HUES64 (cell line): ENCODE measurements at regions not wholly inside any gene's neighbourhood (a gene's known extent, or its start where the extent isn't known, plus 50 kb on each side); places are given as distances from the start of the nearest gene placed in this dataset.

Experiments
- H3K27ac ChIP-seq: 2 replicates; pipeline ENCODE4 v1.7.0; 2013; ENCODE audit warnings: low read depth, low read length, inconsistent platforms
- H3K27me3 ChIP-seq: 2 replicates; pipeline ENCODE4 v1.6.1; 2013; ENCODE audit warnings: mild to moderate bottlenecking, low read length; ENCODE audit not compliant: insufficient read depth
- H3K36me3 ChIP-seq: 2 replicates; pipeline ENCODE4 v1.6.1; 2013; ENCODE audit warnings: mild to moderate bottlenecking, low read length; ENCODE audit not compliant: insufficient read depth
- H3K4me1 ChIP-seq: 2 replicates; pipeline ENCODE4 v1.6.1; 2013; ENCODE audit warnings: mild to moderate bottlenecking, low read length, moderate library complexity; ENCODE audit not compliant: insufficient read depth
- H3K4me3 ChIP-seq: 2 replicates; pipeline ENCODE4 v1.5.1; 2013; ENCODE audit warnings: mild to moderate bottlenecking, low read length, moderate library complexity
- H3K9ac ChIP-seq: 2 replicates; pipeline ENCODE4 v1.6.1; 2013; ENCODE audit warnings: mild to moderate bottlenecking, low read depth, low read length
- H3K9me3 ChIP-seq: 2 replicates; pipeline ENCODE4 v1.6.1; 2013; ENCODE audit warnings: low read depth, low read length; ENCODE audit not compliant: insufficient read depth
- WGBS: fragments of 150-250, 120-280 bp; methylation state at CpG from one replicate; pipeline ENCODE4 v1.1.7; 2013; ENCODE audit warnings: missing lambda C conversion rate; 5-methylcytosine and 5-hydroxymethylcytosine counted together

- whole genome bisulfite sequencing, result 95% methylated on average over 4 of the region's 4 CpGs
- Histone ChIP-seq H3K36me3 (no peaks in the 10 kb centered on the region), H3K4me1 (peaks cover 5% of the 10 kb centered on the region; the same call in 1 of the 2 replicates), H3K4me3 (no peak overlapping the region), H3K27ac (no peak overlapping the region), H3K9ac (no peak overlapping the region), H3K9me3 (no peaks in the 10 kb centered on the region), H3K27me3 (no peaks in the 10 kb centered on the region)
Measured at GRCh38 chr9:29659736-29660135, 2086.5 kb upstream of the C9orf72 start.

- Histone ChIP-seq H3K27me3 (no peaks in the 10 kb centered on the region), H3K4me3 (no peak overlapping the region), H3K9me3 (no peaks in the 10 kb centered on the region), H3K27ac (no peak overlapping the region), H3K9ac (no peak overlapping the region), H3K4me1 (no peaks in the 10 kb centered on the region), H3K36me3 (no peaks in the 10 kb centered on the region)
- 94% methylated on average over 1 of the region's 1 CpG for WGBS
Measured at GRCh38 chr9:29668732-29669131, 2095.5 kb upstream of the C9orf72 start.

- Histone ChIP-seq H3K9me3 (no peaks in the 10 kb centered on the region), H3K4me1 (no peaks in the 10 kb centered on the region), H3K27ac (no peak overlapping the region), H3K9ac (no peak overlapping the region), H3K27me3 (no peaks in the 10 kb centered on the region), H3K4me3 (no peak overlapping the region), H3K36me3 (no peaks in the 10 kb centered on the region)
- 90% methylated on average over 1 of the region's 1 CpG for WGBS
Measured at GRCh38 chr9:29669613-29670012, 2096.3 kb upstream of the C9orf72 start.

- no peaks in the 10 kb centered on the region for H3K36me3 ChIP-seq
- no peak overlapping the region for H3K27ac ChIP-seq
- no peaks in the 10 kb centered on the region for H3K9me3 ChIP-seq
- no peaks in the 10 kb centered on the region for H3K27me3 ChIP-seq
- H3K4me3 ChIP-seq, result no peak overlapping the region
- H3K4me1 ChIP-seq, result 0 out of 2 replicates have a peak, but pooled peaks cover 2% of the 10 kb centered on the region
- no peak overlapping the region for H3K9ac ChIP-seq
Measured at GRCh38 chr9:29685531-29685930, 2112.2 kb upstream of the C9orf72 start.

GRCh38 chr9:29691145-29691544 is 2117.9 kb upstream of the C9orf72 start:
- 0 out of 2 replicates have a peak, but pooled peaks cover 2% of the 10 kb centered on the region for H3K4me1 ChIP-seq
- 75% methylated on average over 1 of the region's 2 CpGs for WGBS
- no peak overlapping the region for H3K4me3 ChIP-seq
- H3K27me3 ChIP-seq, result no peaks in the 10 kb centered on the region
- no peak overlapping the region for H3K9ac ChIP-seq
- H3K36me3 ChIP-seq, result no peaks in the 10 kb centered on the region
- no peak overlapping the region for H3K27ac ChIP-seq
- H3K9me3 ChIP-seq, result no peaks in the 10 kb centered on the region

- Histone ChIP-seq H3K27ac (no peak overlapping the region), H3K27me3 (no peaks in the 10 kb centered on the region), H3K9ac (no peak overlapping the region), H3K4me3 (no peak overlapping the region), H3K9me3 (no peaks in the 10 kb centered on the region), H3K4me1 (no peaks in the 10 kb centered on the region), H3K36me3 (no peaks in the 10 kb centered on the region)
- WGBS, result 46% methylated on average over 7 of the region's 7 CpGs
Measured at GRCh38 chr9:29691758-29692407, 2118.6 kb upstream of the C9orf72 start.

GRCh38 chr9:29697011-29697410 is 2123.7 kb upstream of the C9orf72 start:
- Histone ChIP-seq H3K27me3 (no peaks in the 10 kb centered on the region), H3K9ac (no peak overlapping the region), H3K9me3 (no peaks in the 10 kb centered on the region), H3K4me1 (no peaks in the 10 kb centered on the region), H3K27ac (no peak overlapping the region), H3K36me3 (no peaks in the 10 kb centered on the region), H3K4me3 (no peak overlapping the region)
- no CpG with 5 or more reads among the region's 2 CpGs for WGBS

- H3K27ac ChIP-seq, result no peak overlapping the region
- H3K9ac ChIP-seq, result no peak overlapping the region
- H3K4me1 ChIP-seq, result no peaks in the 10 kb centered on the region
- 96% methylated on average over 1 of the region's 1 CpG for WGBS
- no peak overlapping the region for H3K4me3 ChIP-seq
- H3K27me3 ChIP-seq, result no peaks in the 10 kb centered on the region
- no peaks in the 10 kb centered on the region for H3K9me3 ChIP-seq
- no peaks in the 10 kb centered on the region for H3K36me3 ChIP-seq
Measured at GRCh38 chr9:29701559-29701958, 2128.3 kb upstream of the C9orf72 start.

GRCh38 chr9:29701971-29702370 is 2128.7 kb upstream of the C9orf72 start:
- H3K27ac ChIP-seq, result no peak overlapping the region
- no peaks in the 10 kb centered on the region for H3K4me1 ChIP-seq
- no peaks in the 10 kb centered on the region for H3K27me3 ChIP-seq
- no peak overlapping the region for H3K9ac ChIP-seq
- no peak overlapping the region for H3K4me3 ChIP-seq
- no peaks in the 10 kb centered on the region for H3K36me3 ChIP-seq
- no peaks in the 10 kb centered on the region for H3K9me3 ChIP-seq

GRCh38 chr9:29714860-29715259 is 2141.6 kb upstream of the C9orf72 start:
- no peak overlapping the region for H3K9ac ChIP-seq
- WGBS, result 67% methylated on average over 2 of the region's 2 CpGs
- H3K27ac ChIP-seq, result no peak overlapping the region
- H3K27me3 ChIP-seq, result no peaks in the 10 kb centered on the region
- no peaks in the 10 kb centered on the region for H3K9me3 ChIP-seq
- H3K4me3 ChIP-seq, result no peak overlapping the region
- H3K36me3 ChIP-seq, result no peaks in the 10 kb centered on the region
- H3K4me1 ChIP-seq, result peaks cover 8% of the 10 kb centered on the region; the same call in 1 of the 2 replicates

GRCh38 chr9:29717631-29718030 is 2144.3 kb upstream of the C9orf72 start:
- H3K27ac ChIP-seq, result no peak overlapping the region
- no peaks in the 10 kb centered on the region for H3K9me3 ChIP-seq
- H3K27me3 ChIP-seq, result no peaks in the 10 kb centered on the region
- H3K4me3 ChIP-seq, result no peak overlapping the region
- no peak overlapping the region for H3K9ac ChIP-seq
- no peaks in the 10 kb centered on the region for H3K36me3 ChIP-seq
- peaks cover 8% of the 10 kb centered on the region; the same call in 1 of the 2 replicates for H3K4me1 ChIP-seq
- WGBS, result 94% methylated on average over 1 of the region's 2 CpGs

GRCh38 chr9:29730163-29730562 is 2156.9 kb upstream of the C9orf72 start:
- Histone ChIP-seq H3K9ac (no peak overlapping the region), H3K4me1 (no peaks in the 10 kb centered on the region), H3K9me3 (no peaks in the 10 kb centered on the region), H3K36me3 (no peaks in the 10 kb centered on the region), H3K4me3 (no peak overlapping the region), H3K27ac (no peak overlapping the region), H3K27me3 (no peaks in the 10 kb centered on the region)
- WGBS, result 79% methylated on average over 1 of the region's 1 CpG
